Fibroblast of skin of abdomen (primary cell): ENCODE measurements at regions not wholly inside any gene's neighbourhood (a gene's known extent, or its start where the extent isn't known, plus 50 kb on each side); places are given as distances from the start of the nearest gene placed in this dataset.
A peak's percentile ranks its signal among the peaks of the same experiment; 100 is the strongest.

Source experiments
- DNase-seq: peaks from one replicate; pipeline ENCODE4 v3.0.0-alpha.2; 2013

- peak; percentile 53 for DNase-seq
Measured at GRCh38 chr19:46944918-46945628, 74.6 kb upstream of the NPAS1 start.

DNA sequence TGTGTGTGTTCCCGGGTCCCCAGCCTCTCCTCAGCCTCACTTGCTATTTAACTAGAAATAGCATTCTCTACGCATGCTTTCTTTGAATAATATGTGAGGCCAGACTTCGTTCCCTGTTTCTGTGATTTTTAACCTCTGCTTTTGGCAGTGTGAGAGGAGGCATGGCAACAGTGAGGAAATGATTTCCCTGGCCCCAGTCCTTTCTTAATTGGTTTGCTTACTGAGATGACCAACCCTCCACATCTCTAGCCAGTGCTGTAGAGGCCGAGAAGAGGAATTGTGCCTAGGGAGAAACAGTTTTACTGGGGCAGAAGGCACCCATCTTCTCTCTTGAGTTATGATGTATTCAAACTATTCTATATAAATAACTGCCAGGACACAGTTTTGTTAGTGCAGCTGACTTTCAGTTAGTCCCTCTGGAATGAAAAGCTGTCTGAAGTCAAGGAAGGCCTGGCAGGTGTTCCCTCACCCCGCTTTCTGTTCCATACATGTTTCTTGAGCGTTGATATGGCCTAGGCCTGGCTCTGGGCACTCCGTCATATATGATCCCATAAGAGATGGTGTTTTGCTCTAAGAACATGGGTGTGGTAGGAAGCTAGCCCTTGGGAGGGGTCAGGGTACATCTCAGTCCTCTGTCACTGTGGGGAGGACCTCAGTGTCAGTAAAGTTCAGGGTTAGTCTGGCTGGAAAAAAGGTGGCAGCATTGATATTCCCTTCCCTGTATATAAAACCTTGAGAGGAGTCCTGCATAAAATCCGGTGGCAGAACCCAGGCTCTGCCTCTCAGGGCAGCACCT is 73.7 kb upstream of the NPAS1 start:
- no peak for DNase-seq

- DNase-seq, result no peak
Measured at GRCh38 chr19:46946611-46947238, 72.9 kb upstream of the NPAS1 start.

GRCh38 chr19:46947866-46948265 is 71.8 kb upstream of the NPAS1 start:
- no peak for DNase-seq

- DNase-seq, result no peak
Measured at GRCh38 chr19:46950526-46951170, 69.0 kb upstream of the NPAS1 start.

GRCh38 chr19:46951171-46951986 is 68.3 kb upstream of the NPAS1 start:
- DNase-seq, result peak; percentile 56

- no peak for DNase-seq
Measured at GRCh38 chr19:46952874-46953273, 66.8 kb upstream of the NPAS1 start.

GRCh38 chr19:46953955-46954501 is 65.6 kb upstream of the NPAS1 start:
- DNase-seq, result no peak

DNA sequence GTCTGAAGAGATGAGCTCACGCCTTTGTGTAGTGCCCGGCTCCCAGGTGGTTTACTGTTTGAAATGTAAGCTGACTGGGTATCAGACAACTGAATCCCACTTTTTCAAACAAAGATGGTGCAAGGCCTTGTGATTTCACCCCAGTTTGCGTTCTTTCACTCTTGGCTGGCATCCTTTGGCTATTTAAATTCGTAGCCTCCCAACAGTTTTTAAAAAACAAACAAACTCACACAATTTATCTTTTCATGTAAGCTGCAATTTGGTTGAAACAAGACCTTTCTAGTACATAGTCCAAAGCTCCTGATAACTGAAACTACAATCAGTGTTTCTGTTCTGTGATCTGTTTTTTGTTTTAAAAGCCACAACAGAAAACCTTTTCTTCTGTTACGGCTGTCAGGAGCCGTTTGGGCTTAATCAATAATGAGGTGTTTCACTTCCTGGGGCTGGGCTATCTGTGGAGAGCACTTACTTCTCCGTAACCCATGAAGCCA is 65.1 kb upstream of the NPAS1 start:
- no peak for DNase-seq

- DNase-seq, result peak; percentile 39
Measured at GRCh38 chr19:46954993-46955812, 64.4 kb upstream of the NPAS1 start.

- DNase-seq, result no peak
Measured at GRCh38 chr19:46955813-46956371, 63.7 kb upstream of the NPAS1 start.

DNA sequence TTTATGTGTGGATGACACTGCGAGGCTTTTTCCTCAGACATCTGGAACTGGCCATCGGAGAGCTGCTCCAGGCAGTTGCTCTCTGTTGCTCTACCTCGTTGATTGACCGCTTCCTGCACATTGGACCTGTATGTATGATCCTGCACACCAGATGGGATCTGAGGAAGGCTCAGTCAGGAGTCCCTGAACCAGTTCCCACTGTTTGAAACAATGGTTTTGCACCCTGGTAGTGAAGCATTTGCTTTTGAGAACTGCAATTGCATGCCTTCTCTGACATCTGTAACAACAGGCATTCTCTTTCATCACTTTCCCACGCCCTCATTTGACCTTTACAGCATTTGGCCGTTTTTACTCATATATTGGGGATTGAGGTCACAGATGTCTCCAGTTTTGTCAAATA is 61.1 kb upstream of the NPAS1 start:
- peak; percentile 72 for DNase-seq

DNA sequence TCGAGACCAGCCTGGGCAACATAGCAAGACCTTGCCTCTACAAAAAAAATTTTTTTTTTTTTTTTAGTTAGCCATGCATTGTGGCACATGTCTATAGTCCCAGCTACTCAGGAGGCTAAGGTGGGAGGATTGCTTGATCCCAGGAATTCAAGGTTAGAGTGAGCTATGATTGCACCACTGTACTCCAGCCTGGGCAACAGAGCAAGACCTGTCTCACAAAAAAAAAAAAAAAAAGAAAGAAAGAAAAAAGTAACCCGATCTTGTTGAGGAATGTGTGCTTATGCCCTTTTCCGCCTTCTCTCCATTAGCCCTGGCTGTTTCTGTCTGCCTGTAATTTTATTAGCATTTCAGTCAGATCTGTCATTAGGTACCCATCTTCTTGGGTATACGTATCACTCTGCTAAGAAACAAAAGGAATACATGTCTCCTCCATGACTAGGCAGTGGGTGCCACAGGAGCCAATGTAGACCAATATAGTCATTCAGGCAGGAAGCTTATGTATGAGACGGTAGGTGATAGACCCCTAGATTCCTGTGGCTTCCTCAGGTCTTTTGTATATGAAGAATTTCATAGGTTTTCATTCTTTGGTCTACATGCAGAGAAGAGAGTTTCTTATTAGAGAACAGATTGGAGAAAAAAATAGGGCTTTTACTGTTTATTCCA is 59.6 kb upstream of the NPAS1 start:
- DNase-seq, result no peak

- no peak for DNase-seq
Measured at GRCh38 chr19:46962030-46962570, 57.5 kb upstream of the NPAS1 start.

- peak; percentile 94 for DNase-seq
Measured at GRCh38 chr19:46963093-46963734, 56.4 kb upstream of the NPAS1 start.

DNA sequence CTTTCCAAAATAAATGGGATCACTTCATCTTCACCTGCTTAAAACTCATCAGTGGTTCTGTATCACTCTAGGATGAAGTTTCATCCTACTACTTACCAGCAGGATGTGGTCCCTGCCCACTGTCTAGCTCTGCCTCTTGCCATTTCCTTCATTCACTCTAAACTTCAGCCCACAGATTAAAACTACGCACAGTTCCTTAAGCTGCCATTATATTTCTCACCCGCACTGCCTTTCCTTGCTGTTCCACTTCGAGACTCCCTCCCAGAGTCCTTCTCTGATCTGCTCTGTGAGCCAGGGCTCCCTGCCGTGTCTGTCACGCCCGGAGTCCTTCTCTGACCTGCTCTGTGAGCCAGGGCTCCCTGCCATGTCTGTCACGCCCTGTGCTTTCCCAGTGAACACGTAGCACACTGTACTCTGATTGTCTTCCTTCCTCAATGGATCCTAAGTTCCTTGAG is 52.0 kb upstream of the NPAS1 start:
- DNase-seq, result no peak
